ENCODE measurements at regions not wholly inside any gene's neighbourhood (a gene's known extent, or its start where the extent isn't known, plus 50 kb on each side); places are given as distances from the start of the nearest gene placed in this dataset.

- peak in 1 of 2 donors; percentile 94 for DNase-seq (ENCODE audit: extremely low spot score in 2 of 2)
- no peaks in the 10 kb centered on the region for H3K27me3 ChIP-seq
- H3K4me1 ChIP-seq: no peaks in the 10 kb centered on the region
- H3K4me3 ChIP-seq: no peak overlapping the region
- no peaks in the 10 kb centered on the region for H3K9me3 ChIP-seq
- TF ChIP-seq POLR2A (IDR thresholded peaks at IDR 0.05) (no peak), POLR2AphosphoS5 (IDR thresholded peaks at IDR 0.05; ENCODE audit: insufficient read depth in 1 of 2, low read depth in 1 of 2) (peak; percentile 45 to 74)
- no peaks in the 10 kb centered on the region for H3K36me3 ChIP-seq
- intact Hi-C loops (cut with DNase I): no loop called here
- peak overlapping the region; percentile 34 for H3K27ac ChIP-seq
Observed at GRCh38 chr2:37837628-37838328, 87.3 kb upstream of the RMDN2 start.

- Histone ChIP-seq H3K9me3 (no peaks in the 10 kb centered on the region), H3K4me3 (no peak overlapping the region), H3K27ac (no peak overlapping the region), H3K4me1 (no peaks in the 10 kb centered on the region), H3K36me3 (no peaks in the 10 kb centered on the region), H3K27me3 (no peaks in the 10 kb centered on the region)
- peak in 1 of 2 donors; percentile 44 for DNase-seq (ENCODE audit: extremely low spot score in 2 of 2)
- intact Hi-C loops (cut with DNase I): no loop called here
- TF ChIP-seq, protein P1, sequence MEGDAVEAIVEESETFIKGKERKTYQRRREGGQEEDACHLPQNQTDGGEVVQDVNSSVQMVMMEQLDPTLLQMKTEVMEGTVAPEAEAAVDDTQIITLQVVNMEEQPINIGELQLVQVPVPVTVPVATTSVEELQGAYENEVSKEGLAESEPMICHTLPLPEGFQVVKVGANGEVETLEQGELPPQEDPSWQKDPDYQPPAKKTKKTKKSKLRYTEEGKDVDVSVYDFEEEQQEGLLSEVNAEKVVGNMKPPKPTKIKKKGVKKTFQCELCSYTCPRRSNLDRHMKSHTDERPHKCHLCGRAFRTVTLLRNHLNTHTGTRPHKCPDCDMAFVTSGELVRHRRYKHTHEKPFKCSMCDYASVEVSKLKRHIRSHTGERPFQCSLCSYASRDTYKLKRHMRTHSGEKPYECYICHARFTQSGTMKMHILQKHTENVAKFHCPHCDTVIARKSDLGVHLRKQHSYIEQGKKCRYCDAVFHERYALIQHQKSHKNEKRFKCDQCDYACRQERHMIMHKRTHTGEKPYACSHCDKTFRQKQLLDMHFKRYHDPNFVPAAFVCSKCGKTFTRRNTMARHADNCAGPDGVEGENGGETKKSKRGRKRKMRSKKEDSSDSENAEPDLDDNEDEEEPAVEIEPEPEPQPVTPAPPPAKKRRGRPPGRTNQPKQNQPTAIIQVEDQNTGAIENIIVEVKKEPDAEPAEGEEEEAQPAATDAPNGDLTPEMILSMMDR (IDR thresholded peaks at IDR 0.05): no peak
- TF ChIP-seq POLR2AphosphoS5 (IDR thresholded peaks at IDR 0.05; ENCODE audit: insufficient read depth in 1 of 2, low read depth in 1 of 2) (no peak), POLR2A (IDR thresholded peaks at IDR 0.05) (no peak)
Observed at GRCh38 chr2:37838541-37839167, 86.4 kb upstream of the RMDN2 start.

- DNase-seq (ENCODE audit: extremely low spot score in 2 of 2): no peak
- H3K4me3 ChIP-seq: no peak overlapping the region
- intact Hi-C loops (cut with DNase I): no loop called here
- no peak overlapping the region for H3K27ac ChIP-seq
- no peaks in the 10 kb centered on the region for H3K36me3 ChIP-seq
- no peaks in the 10 kb centered on the region for H3K9me3 ChIP-seq
- TF ChIP-seq, protein P1 (IDR thresholded peaks at IDR 0.05): no peak
- TF ChIP-seq POLR2AphosphoS5 (IDR thresholded peaks at IDR 0.05; ENCODE audit: insufficient read depth in 1 of 2, low read depth in 1 of 2): no peak
- no peak for TF ChIP-seq POLR2A (IDR thresholded peaks at IDR 0.05)
- no peaks in the 10 kb centered on the region for H3K27me3 ChIP-seq
- no peaks in the 10 kb centered on the region for H3K4me1 ChIP-seq
Observed at GRCh38 chr2:37839991-37840390, 85.1 kb upstream of the RMDN2 start.

DNA sequence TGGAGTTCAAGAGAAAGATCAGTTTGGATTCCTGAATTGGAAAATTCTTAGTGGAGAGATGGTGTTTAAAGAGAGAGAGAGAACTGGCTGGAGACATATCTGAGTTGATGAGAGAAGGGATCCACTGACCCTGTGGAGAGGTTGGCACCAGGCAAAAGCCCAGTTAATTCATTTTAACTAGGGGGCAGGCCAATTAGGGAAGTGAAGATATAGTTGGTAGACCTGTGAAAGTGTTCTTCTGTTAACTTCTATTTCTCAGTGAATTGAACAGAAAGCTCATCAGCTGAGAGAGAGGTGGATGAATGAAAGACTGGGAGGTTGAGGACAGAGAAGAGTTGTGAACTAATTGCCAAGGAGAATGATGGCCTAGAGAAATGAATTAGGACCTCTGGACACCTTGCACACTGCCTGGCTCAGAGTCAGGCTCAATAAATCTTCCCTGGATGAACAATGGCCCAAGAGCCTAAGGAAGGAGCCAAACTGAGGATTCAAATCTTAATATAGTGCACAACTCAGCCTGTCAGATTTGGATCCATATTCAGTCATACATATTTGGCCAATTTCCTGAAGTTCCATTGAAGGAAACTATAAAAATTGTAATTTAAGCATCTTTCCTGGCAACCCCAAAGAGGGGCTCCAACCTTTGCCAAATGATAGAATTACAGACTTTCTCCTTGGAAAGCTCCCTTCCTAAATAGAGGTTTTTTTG, 82.2 kb upstream of the RMDN2 start:
- intact Hi-C loops (cut with DNase I): no loop called here

GRCh38 chr2:37843556-37843955, 81.5 kb upstream of the RMDN2 start:
- no peak for DNase-seq (ENCODE audit: extremely low spot score in 2 of 2)
- Histone ChIP-seq H3K9me3 (no peaks in the 10 kb centered on the region), H3K27ac (no peak overlapping the region), H3K27me3 (no peaks in the 10 kb centered on the region), H3K36me3 (no peaks in the 10 kb centered on the region), H3K4me3 (no peak overlapping the region), H3K4me1 (no peaks in the 10 kb centered on the region)
- intact Hi-C loops (cut with DNase I): no loop called here
- no peak for TF ChIP-seq POLR2A (IDR thresholded peaks at IDR 0.05)
- no peak for TF ChIP-seq POLR2AphosphoS5 (IDR thresholded peaks at IDR 0.05; ENCODE audit: insufficient read depth in 1 of 2, low read depth in 1 of 2)
- TF ChIP-seq, protein P1 (IDR thresholded peaks at IDR 0.05): no peak

More for the DNA sequence above, 82.2 kb upstream of the RMDN2 start:
- TF ChIP-seq, protein P1 (IDR thresholded peaks at IDR 0.05): no peak
- no peak for TF ChIP-seq POLR2A (IDR thresholded peaks at IDR 0.05)
- TF ChIP-seq POLR2AphosphoS5 (IDR thresholded peaks at IDR 0.05; ENCODE audit: insufficient read depth in 1 of 2, low read depth in 1 of 2): no peak
- no peaks in the 10 kb centered on the region for H3K9me3 ChIP-seq
- H3K27ac ChIP-seq: no peak overlapping the region
- H3K4me1 ChIP-seq: no peaks in the 10 kb centered on the region
- H3K27me3 ChIP-seq: no peaks in the 10 kb centered on the region
- DNase-seq (ENCODE audit: extremely low spot score in 2 of 2): peak in 1 of 2 donors; percentile 29
- no peaks in the 10 kb centered on the region for H3K36me3 ChIP-seq
- H3K4me3 ChIP-seq: no peak overlapping the region

All from vagina (tissue), 2 donors.